ENCODE measurements at regions not wholly inside any gene's neighbourhood (a gene's known extent, or its start where the extent isn't known, plus 50 kb on each side); places are given as distances from the start of the nearest gene placed in this dataset.

DNA sequence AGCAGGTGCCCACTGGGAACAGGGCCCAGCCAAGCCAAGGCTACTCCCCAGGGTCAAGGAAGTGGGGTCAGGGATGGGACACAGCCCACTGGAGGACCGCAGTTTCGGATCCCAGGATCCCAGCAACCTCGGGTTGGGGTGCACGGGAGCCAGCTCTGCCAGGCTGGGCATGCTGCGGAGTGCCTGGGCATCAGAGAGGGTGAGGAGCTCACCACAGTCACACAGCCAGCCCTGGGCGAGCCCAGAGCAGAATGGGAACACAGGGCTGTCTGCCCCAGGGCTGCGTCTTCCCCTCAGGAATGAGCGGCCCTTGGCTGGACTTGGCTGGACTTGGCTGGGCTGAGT, 74.3 kb upstream of the SLCO4A1 start:
- ChIA-PET POLR2A (no interaction called here), CTCF (no interaction called here)
- no peak for DNase-seq (ENCODE audit: low spot score)
- Mint-ChIP-seq H3K4me1 (0 out of 2 replicates have a peak, but pooled peaks cover 3% of the 10 kb centered on the region), H3K4me3 (no peak overlapping the region), H3K27ac (no peak overlapping the region), H3K9me3 (peaks cover 6% of the 10 kb centered on the region), H3K36me3 (peaks cover 3% of the 10 kb centered on the region), H3K27me3 (ENCODE audit: low read depth) (peaks cover 3% of the 10 kb centered on the region)
- TF ChIP-seq, protein P1, sequence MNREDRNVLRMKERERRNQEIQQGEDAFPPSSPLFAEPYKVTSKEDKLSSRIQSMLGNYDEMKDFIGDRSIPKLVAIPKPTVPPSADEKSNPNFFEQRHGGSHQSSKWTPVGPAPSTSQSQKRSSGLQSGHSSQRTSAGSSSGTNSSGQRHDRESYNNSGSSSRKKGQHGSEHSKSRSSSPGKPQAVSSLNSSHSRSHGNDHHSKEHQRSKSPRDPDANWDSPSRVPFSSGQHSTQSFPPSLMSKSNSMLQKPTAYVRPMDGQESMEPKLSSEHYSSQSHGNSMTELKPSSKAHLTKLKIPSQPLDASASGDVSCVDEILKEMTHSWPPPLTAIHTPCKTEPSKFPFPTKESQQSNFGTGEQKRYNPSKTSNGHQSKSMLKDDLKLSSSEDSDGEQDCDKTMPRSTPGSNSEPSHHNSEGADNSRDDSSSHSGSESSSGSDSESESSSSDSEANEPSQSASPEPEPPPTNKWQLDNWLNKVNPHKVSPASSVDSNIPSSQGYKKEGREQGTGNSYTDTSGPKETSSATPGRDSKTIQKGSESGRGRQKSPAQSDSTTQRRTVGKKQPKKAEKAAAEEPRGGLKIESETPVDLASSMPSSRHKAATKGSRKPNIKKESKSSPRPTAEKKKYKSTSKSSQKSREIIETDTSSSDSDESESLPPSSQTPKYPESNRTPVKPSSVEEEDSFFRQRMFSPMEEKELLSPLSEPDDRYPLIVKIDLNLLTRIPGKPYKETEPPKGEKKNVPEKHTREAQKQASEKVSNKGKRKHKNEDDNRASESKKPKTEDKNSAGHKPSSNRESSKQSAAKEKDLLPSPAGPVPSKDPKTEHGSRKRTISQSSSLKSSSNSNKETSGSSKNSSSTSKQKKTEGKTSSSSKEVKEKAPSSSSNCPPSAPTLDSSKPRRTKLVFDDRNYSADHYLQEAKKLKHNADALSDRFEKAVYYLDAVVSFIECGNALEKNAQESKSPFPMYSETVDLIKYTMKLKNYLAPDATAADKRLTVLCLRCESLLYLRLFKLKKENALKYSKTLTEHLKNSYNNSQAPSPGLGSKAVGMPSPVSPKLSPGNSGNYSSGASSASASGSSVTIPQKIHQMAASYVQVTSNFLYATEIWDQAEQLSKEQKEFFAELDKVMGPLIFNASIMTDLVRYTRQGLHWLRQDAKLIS (CRISPR knock-in tag; IDR thresholded peaks at IDR 0.05; ENCODE audit: borderline replicate concordance), result no peak
- TF ChIP-seq JUN (CRISPR knock-in tag; IDR thresholded peaks at IDR 0.05) (0 out of 2 replicates have a peak, but pooled peaks have one; percentile 31), JAZF1 (CRISPR knock-in tag; IDR thresholded peaks at IDR 0.05) (no peak)
- TF ChIP-seq, protein P2, sequence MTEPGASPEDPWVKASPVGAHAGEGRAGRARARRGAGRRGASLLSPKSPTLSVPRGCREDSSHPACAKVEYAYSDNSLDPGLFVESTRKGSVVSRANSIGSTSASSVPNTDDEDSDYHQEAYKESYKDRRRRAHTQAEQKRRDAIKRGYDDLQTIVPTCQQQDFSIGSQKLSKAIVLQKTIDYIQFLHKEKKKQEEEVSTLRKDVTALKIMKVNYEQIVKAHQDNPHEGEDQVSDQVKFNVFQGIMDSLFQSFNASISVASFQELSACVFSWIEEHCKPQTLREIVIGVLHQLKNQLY (CRISPR knock-in tag; IDR thresholded peaks at IDR 0.05), result no peak
- ATAC-seq, result no peak

DNA sequence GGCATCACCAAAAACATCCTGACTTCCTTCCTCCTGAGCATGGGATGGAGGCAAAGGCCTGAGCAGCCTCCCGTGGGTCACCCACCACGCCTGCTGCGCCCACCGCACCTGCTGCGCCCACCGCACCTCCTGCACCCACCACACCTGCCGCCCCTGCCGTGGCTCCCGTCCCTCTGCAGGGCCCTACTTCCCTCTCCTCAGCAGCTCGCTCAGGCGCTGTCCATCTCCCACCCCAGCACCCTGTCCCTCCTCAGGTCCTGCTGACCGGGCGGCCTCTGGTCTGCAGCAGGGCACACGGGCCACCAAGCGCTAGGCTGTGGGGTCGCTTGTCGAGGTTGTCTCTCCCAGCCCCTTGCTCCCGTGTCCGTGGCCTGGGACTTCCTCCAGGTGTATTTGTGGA, 72.7 kb upstream of the SLCO4A1 start:
- Mint-ChIP-seq H3K9me3 (peaks cover 6% of the 10 kb centered on the region), H3K4me3 (no peak overlapping the region), H3K4me1 (0 out of 2 replicates have a peak, but pooled peaks cover 3% of the 10 kb centered on the region), H3K27ac (no peak overlapping the region), H3K27me3 (ENCODE audit: low read depth) (peaks cover 3% of the 10 kb centered on the region), H3K36me3 (peaks cover 3% of the 10 kb centered on the region)
- DNase-seq (ENCODE audit: low spot score) (no peak), ATAC-seq (no peak)
- TF ChIP-seq, protein P3, sequence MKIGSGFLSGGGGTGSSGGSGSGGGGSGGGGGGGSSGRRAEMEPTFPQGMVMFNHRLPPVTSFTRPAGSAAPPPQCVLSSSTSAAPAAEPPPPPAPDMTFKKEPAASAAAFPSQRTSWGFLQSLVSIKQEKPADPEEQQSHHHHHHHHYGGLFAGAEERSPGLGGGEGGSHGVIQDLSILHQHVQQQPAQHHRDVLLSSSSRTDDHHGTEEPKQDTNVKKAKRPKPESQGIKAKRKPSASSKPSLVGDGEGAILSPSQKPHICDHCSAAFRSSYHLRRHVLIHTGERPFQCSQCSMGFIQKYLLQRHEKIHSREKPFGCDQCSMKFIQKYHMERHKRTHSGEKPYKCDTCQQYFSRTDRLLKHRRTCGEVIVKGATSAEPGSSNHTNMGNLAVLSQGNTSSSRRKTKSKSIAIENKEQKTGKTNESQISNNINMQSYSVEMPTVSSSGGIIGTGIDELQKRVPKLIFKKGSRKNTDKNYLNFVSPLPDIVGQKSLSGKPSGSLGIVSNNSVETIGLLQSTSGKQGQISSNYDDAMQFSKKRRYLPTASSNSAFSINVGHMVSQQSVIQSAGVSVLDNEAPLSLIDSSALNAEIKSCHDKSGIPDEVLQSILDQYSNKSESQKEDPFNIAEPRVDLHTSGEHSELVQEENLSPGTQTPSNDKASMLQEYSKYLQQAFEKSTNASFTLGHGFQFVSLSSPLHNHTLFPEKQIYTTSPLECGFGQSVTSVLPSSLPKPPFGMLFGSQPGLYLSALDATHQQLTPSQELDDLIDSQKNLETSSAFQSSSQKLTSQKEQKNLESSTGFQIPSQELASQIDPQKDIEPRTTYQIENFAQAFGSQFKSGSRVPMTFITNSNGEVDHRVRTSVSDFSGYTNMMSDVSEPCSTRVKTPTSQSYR (CRISPR knock-in tag; IDR thresholded peaks at IDR 0.05), result no peak
- ChIA-PET POLR2A (no interaction called here), CTCF (no interaction called here)

DNA sequence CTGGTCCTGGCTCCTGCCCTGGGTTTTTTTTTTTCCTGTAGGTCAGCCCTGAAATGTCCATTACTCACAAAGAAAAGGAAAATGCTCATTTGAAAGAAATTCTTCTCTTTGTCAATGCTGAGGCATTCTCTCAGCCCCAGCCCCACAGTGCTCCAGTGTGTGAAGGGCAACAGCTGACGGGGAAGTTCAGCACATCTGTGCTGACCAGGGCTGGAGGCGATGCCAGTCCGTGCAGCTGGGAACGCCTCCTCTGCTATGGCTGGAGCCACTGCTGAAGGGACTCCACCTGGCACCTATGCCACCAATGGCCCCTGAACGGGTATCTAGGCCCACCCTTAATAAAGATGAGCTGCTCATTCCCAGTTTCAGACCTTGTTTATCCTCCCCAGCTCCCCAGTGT, 71.9 kb upstream of the SLCO4A1 start:
- ATAC-seq (no peak), DNase-seq (ENCODE audit: low spot score) (no peak)
- ChIA-PET CTCF (interaction anchor here (0.8 to 1.5 kb wide), 6 partner anchors 18 to 221 kb away, joined by 3 to 4 read pairs (median 3); partner anchors contain the start of gene SLCO4A1), POLR2A (no interaction called here)
- Mint-ChIP-seq H3K36me3 (peaks cover 3% of the 10 kb centered on the region), H3K27me3 (ENCODE audit: low read depth) (peaks cover 3% of the 10 kb centered on the region), H3K9me3 (peaks cover 6% of the 10 kb centered on the region), H3K4me3 (no peak overlapping the region), H3K4me1 (0 out of 2 replicates have a peak, but pooled peaks cover 3% of the 10 kb centered on the region), H3K27ac (no peak overlapping the region)
- TF ChIP-seq, protein P4, sequence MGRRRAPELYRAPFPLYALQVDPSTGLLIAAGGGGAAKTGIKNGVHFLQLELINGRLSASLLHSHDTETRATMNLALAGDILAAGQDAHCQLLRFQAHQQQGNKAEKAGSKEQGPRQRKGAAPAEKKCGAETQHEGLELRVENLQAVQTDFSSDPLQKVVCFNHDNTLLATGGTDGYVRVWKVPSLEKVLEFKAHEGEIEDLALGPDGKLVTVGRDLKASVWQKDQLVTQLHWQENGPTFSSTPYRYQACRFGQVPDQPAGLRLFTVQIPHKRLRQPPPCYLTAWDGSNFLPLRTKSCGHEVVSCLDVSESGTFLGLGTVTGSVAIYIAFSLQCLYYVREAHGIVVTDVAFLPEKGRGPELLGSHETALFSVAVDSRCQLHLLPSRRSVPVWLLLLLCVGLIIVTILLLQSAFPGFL (CRISPR knock-in tag; IDR thresholded peaks at IDR 0.05; ENCODE audit: borderline replicate concordance), result no peak
- TF ChIP-seq SMAD4 (CRISPR knock-in tag; IDR thresholded peaks at IDR 0.05), result no peak
- TF ChIP-seq IRF2 (CRISPR knock-in tag; IDR thresholded peaks at IDR 0.05; ENCODE audit: borderline replicate concordance, low read depth), result no peak

DNA sequence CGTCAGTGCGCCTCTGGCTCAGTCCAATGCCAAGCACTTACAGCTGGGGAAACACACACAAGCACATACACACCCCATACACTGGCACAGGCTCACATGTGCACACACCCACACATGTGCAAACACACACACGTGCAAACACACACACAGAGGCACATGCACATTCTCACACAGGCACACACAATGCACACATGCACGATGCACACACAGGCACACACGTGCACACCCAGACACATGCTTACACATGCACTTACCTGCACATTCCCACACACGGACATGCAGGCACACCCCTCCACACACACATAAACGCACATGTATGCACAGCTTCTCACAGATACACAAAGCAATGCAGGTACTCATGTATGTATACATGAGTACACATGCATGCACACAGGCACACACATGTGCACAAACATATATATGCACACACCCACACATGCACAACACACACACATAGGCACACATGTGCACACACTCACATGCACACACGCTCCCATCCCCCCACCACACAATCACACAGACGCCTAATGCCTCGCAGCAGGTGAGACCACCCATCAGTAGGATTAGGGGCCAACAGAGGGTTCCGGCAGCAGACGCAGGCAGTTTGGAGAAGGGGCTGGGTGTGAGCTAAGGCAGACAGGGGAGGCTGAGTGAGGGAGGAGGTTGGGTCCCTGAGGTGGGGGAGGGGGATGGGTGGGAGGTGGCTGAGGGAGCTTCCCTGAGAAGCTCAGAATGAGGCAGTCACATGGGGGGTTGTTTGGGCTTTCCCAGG, 71.2 kb upstream of the SLCO4A1 start:
- Mint-ChIP-seq H3K27me3 (ENCODE audit: low read depth) (peaks cover 3% of the 10 kb centered on the region), H3K9me3 (peaks cover 6% of the 10 kb centered on the region), H3K4me1 (0 out of 2 replicates have a peak, but pooled peaks cover 3% of the 10 kb centered on the region), H3K27ac (no peak overlapping the region), H3K4me3 (no peak overlapping the region), H3K36me3 (peaks cover 3% of the 10 kb centered on the region)
- DNase-seq (ENCODE audit: low spot score) (no peak), ATAC-seq (no peak)
- ChIA-PET POLR2A (no interaction called here), CTCF (interaction anchor here (0.6 to 1.5 kb wide), 10 partner anchors 9 to 220 kb away, joined by 3 to 4 read pairs (median 3); partner anchors contain the start of gene SLCO4A1)
- TF ChIP-seq, protein P5, sequence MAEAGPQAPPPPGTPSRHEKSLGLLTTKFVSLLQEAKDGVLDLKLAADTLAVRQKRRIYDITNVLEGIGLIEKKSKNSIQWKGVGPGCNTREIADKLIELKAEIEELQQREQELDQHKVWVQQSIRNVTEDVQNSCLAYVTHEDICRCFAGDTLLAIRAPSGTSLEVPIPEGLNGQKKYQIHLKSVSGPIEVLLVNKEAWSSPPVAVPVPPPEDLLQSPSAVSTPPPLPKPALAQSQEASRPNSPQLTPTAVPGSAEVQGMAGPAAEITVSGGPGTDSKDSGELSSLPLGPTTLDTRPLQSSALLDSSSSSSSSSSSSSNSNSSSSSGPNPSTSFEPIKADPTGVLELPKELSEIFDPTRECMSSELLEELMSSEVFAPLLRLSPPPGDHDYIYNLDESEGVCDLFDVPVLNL (CRISPR knock-in tag; IDR thresholded peaks at IDR 0.05; ENCODE audit: borderline replicate concordance, low read depth), result no peak
- TF ChIP-seq FOXJ3 (CRISPR knock-in tag; IDR thresholded peaks at IDR 0.05; ENCODE audit: borderline replicate concordance) (no peak), NFATC4 (CRISPR knock-in tag; IDR thresholded peaks at IDR 0.05) (no peak), ESRRA (CRISPR knock-in tag; IDR thresholded peaks at IDR 0.05; ENCODE audit: borderline replicate concordance) (no peak), ZNF263 (CRISPR knock-in tag; IDR thresholded peaks at IDR 0.05; ENCODE audit: low read depth) (no peak), ZNF317 (CRISPR knock-in tag; IDR thresholded peaks at IDR 0.05; ENCODE audit: borderline replicate concordance, low read depth) (no peak)
- TF ChIP-seq, protein P6, sequence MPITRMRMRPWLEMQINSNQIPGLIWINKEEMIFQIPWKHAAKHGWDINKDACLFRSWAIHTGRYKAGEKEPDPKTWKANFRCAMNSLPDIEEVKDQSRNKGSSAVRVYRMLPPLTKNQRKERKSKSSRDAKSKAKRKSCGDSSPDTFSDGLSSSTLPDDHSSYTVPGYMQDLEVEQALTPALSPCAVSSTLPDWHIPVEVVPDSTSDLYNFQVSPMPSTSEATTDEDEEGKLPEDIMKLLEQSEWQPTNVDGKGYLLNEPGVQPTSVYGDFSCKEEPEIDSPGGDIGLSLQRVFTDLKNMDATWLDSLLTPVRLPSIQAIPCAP (CRISPR knock-in tag; IDR thresholded peaks at IDR 0.05), result no peak
- TF ChIP-seq, protein P7, sequence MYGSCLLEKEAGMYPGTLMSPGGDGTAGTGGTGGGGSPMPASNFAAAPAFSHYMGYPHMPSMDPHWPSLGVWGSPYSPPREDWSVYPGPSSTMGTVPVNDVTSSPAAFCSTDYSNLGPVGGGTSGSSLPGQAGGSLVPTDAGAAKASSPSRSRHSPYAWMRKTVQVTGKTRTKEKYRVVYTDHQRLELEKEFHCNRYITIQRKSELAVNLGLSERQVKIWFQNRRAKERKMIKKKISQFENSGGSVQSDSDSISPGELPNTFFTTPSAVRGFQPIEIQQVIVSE (CRISPR knock-in tag; IDR thresholded peaks at IDR 0.05; ENCODE audit: borderline replicate concordance), result no peak
